MCF 10A (cell line): ENCODE measurements at regions not wholly inside any gene's neighbourhood (a gene's known extent, or its start where the extent isn't known, plus 50 kb on each side); places are given as distances from the start of the nearest gene placed in this dataset.

ENCODE experiments used
- BruUV-seq: library from RNA; stranded (reverse); fragments of 400-500 nt; replicated peaks from 2 replicates; lab custom pipeline; 2021; lab: Mats Ljungman, UMichigan
- CTCF ChIA-PET: fragments of 300-600 bp; sonication (Branson Sonifier 250); formaldehyde crosslinking; extraction: SDS; loops from one replicate; lab custom pipeline; 2021; ENCODE audit warnings: antibody characterized with exemption, inconsistent platforms; lab: Yijun Ruan, JAX
- POLR2A ChIA-PET: fragments of 300-600, 350-650 bp; sonication (Branson Sonifier 250); formaldehyde crosslinking; extraction: SDS; loops from one replicate; lab custom pipeline; 2020; ENCODE audit warnings: antibody characterized with exemption, inconsistent platforms; lab: Yijun Ruan, JAX
- DNase-seq: peaks from one replicate; pipeline ENCODE4 v3.0.0-alpha.2; 2018; ENCODE audit not compliant: unreplicated experiment
- H3K27ac Mint-ChIP-seq: one replicate; pipeline ENCODE4 v1.8.0; 2022; ENCODE audit warnings: mild to moderate bottlenecking, low read depth, mixed read lengths; ENCODE audit not compliant: unreplicated experiment
- H3K27me3 Mint-ChIP-seq: one replicate; pipeline ENCODE4 v1.8.0; 2022; ENCODE audit warnings: mixed read lengths; ENCODE audit not compliant: insufficient read depth, unreplicated experiment
- H3K36me3 Mint-ChIP-seq: one replicate; pipeline ENCODE4 v1.8.0; 2022; ENCODE audit warnings: mild to moderate bottlenecking, moderate library complexity, mixed read lengths; ENCODE audit not compliant: insufficient read depth, unreplicated experiment
- H3K4me1 Mint-ChIP-seq: one replicate; pipeline ENCODE4 v1.8.0; 2022; ENCODE audit warnings: mixed read lengths; ENCODE audit not compliant: insufficient read depth, unreplicated experiment
- H3K4me3 Mint-ChIP-seq: one replicate; pipeline ENCODE4 v1.8.0; 2022; ENCODE audit warnings: mild to moderate bottlenecking, moderate library complexity, mixed read lengths; ENCODE audit not compliant: unreplicated experiment
- H3K9me3 Mint-ChIP-seq: one replicate; pipeline ENCODE4 v1.8.0; 2022; ENCODE audit warnings: mixed read lengths; ENCODE audit not compliant: unreplicated experiment
- intact Hi-C: fragments of 100-400 bp; cut with micrococcal nuclease; formaldehyde crosslinking; loops from 2 replicates; pipeline ENCODE4 v1.14.1; 2022
- TF ChIP-seq, protein P1 (sequence below): fragments of 200-600 bp; IDR thresholded peaks from one replicate; pipeline ENCODE4 v1.8.0; 2022; ENCODE audit warnings: antibody characterized with exemption, mild to moderate bottlenecking; ENCODE audit not compliant: unreplicated experiment

GRCh38 chr6:68144667-68145066, 490.4 kb upstream of the ADGRB3 start:
- no peaks in the 10 kb centered on the region for H3K36me3 Mint-ChIP-seq
- ChIA-PET CTCF (no interaction called here), POLR2A (no interaction called here)
- no peaks in the 10 kb centered on the region for H3K27me3 Mint-ChIP-seq
- no peak overlapping the region for H3K4me3 Mint-ChIP-seq
- BruUV-seq = no TSS peak
- TF ChIP-seq, protein P1, sequence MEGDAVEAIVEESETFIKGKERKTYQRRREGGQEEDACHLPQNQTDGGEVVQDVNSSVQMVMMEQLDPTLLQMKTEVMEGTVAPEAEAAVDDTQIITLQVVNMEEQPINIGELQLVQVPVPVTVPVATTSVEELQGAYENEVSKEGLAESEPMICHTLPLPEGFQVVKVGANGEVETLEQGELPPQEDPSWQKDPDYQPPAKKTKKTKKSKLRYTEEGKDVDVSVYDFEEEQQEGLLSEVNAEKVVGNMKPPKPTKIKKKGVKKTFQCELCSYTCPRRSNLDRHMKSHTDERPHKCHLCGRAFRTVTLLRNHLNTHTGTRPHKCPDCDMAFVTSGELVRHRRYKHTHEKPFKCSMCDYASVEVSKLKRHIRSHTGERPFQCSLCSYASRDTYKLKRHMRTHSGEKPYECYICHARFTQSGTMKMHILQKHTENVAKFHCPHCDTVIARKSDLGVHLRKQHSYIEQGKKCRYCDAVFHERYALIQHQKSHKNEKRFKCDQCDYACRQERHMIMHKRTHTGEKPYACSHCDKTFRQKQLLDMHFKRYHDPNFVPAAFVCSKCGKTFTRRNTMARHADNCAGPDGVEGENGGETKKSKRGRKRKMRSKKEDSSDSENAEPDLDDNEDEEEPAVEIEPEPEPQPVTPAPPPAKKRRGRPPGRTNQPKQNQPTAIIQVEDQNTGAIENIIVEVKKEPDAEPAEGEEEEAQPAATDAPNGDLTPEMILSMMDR = no peak
- no peaks in the 10 kb centered on the region for H3K9me3 Mint-ChIP-seq
- H3K27ac Mint-ChIP-seq = no peak overlapping the region
- DNase-seq = no peak
- no peaks in the 10 kb centered on the region for H3K4me1 Mint-ChIP-seq
- intact Hi-C loops = no loop called here

DNA sequence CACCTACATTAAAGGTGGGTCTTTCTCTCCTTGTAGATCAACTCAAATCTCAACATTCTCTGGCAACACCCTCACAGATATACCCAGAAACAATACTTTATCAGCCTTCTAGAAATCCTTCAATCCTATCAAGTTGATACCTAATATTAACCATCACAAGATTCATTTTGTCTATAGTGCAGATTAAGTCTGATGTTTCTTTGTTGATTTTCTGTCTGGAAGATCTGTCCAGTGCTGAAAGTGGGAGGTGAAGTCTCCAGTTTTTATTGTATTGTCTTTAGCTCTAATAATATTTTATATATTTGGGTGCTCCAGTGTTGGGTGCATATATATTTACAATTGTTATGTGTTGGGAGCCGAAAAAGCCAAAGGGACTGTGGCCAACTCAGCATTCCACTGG, 493.9 kb upstream of the ADGRB3 start:
- TF ChIP-seq, protein P1 = no peak
- peak; percentile 2 for DNase-seq
- CTCF ChIA-PET = no interaction called here
- BruUV-seq = no TSS peak
- Mint-ChIP-seq H3K27ac (no peak overlapping the region), H3K4me1 (no peaks in the 10 kb centered on the region), H3K27me3 (no peaks in the 10 kb centered on the region), H3K4me3 (no peak overlapping the region), H3K36me3 (no peaks in the 10 kb centered on the region), H3K9me3 (no peaks in the 10 kb centered on the region)
- POLR2A ChIA-PET = no interaction called here
- intact Hi-C loops = no loop called here

- Mint-ChIP-seq H3K27ac (no peak overlapping the region), H3K4me1 (no peaks in the 10 kb centered on the region), H3K36me3 (no peaks in the 10 kb centered on the region), H3K4me3 (no peak overlapping the region), H3K9me3 (no peaks in the 10 kb centered on the region), H3K27me3 (no peaks in the 10 kb centered on the region)
- ChIA-PET CTCF (no interaction called here), POLR2A (interaction anchor here (0.7 kb wide), 1 partner anchor 250 kb away, joined by 4 read pairs; no protein-coding TSS in a partner anchor)
- TF ChIP-seq, protein P1 = no peak
- BruUV-seq = no TSS peak
- intact Hi-C loops = no loop called here
- DNase-seq = no peak
Measured at GRCh38 chr6:68139130-68139529, 496.0 kb upstream of the ADGRB3 start.

DNA sequence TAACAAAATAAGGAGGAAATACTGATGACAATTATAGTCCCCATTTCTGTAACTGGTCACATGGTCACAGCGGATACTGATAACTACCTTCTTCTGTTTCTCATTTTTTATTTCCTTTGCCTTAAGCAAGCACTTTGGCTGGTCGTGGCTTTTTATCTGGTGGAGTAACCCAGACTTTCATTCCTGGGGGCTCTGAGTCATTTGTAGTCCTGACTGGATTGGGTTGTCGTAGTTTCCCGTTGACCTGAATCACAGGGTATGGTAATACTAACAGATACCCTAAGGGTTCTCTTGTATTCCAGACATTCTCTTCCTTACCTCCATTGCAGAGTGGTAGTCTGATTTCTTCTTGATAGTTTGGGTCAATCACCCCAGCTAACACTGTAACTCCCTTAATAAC, 500.3 kb upstream of the ADGRB3 start:
- Mint-ChIP-seq H3K4me1 (peaks cover 5% of the 10 kb centered on the region), H3K4me3 (no peak overlapping the region), H3K36me3 (no peaks in the 10 kb centered on the region), H3K27ac (no peak overlapping the region), H3K9me3 (no peaks in the 10 kb centered on the region), H3K27me3 (no peaks in the 10 kb centered on the region)
- ChIA-PET CTCF (no interaction called here), POLR2A (no interaction called here)
- no TSS peak for BruUV-seq
- intact Hi-C loops = no loop called here
- no peak for DNase-seq
- TF ChIP-seq, protein P1 = no peak
